DND-41 (cell line): ENCODE measurements at regions not wholly inside any gene's neighbourhood (a gene's known extent, or its start where the extent isn't known, plus 50 kb on each side); places are given as distances from the start of the nearest gene placed in this dataset.

Experiments used
- ATAC-seq: fragments of 200-7000 bp; cut with Tn5 transposase; 3 replicates; pipeline ENCODE4 v1.9.1; 2021; ENCODE audit warnings: low read depth; ENCODE audit not compliant: insufficient read depth
- DNase-seq: peaks from one replicate; pipeline ENCODE4 v3.0.0-alpha.2; 2020
- H2AFZ ChIP-seq: 2 replicates; pipeline ENCODE4 v1.6.0; 2012; ENCODE audit warnings: low read depth, low read length
- H3K27ac ChIP-seq: 2 replicates; pipeline ENCODE4 v1.5.1; 2012; ENCODE audit warnings: low read length, inconsistent platforms
- H3K27me3 ChIP-seq: fragments of 200-600 bp; sonication (generic); 2 replicates; pipeline ENCODE4 v1.6.0; 2012; ENCODE audit warnings: low read length, mild to moderate bottlenecking, inconsistent platforms; ENCODE audit not compliant: insufficient read depth, poor library complexity
- H3K36me3 ChIP-seq: 2 replicates; pipeline ENCODE4 v1.5.1; 2012; ENCODE audit warnings: low read length, inconsistent platforms; ENCODE audit not compliant: insufficient read depth
- H3K4me1 ChIP-seq: 2 replicates; pipeline ENCODE4 v1.5.1; 2012; ENCODE audit warnings: mild to moderate bottlenecking, low read length; ENCODE audit not compliant: insufficient read depth
- H3K4me2 ChIP-seq: 2 replicates; pipeline ENCODE4 v1.6.0; 2012; ENCODE audit warnings: mild to moderate bottlenecking, moderate library complexity, low read length, inconsistent platforms; ENCODE audit not compliant: insufficient read depth
- H3K4me3 ChIP-seq, 2 experiments: fragments of 200-600 bp in 1 of 2; shearing (Covaris generic) in 1 of 2; 2 replicates each; pipeline ENCODE4 v1.5.1; 2012 to 2016; ENCODE audit warnings: inconsistent platforms in 2 of 2, low read length in 2 of 2, mild to moderate bottlenecking in 2 of 2, low read depth in 1 of 2, moderate library complexity in 1 of 2
- H3K79me2 ChIP-seq: 2 replicates; pipeline ENCODE4 v1.6.0; 2012; ENCODE audit warnings: low read length, inconsistent platforms; ENCODE audit not compliant: insufficient read depth
- H3K9ac ChIP-seq: 2 replicates; pipeline ENCODE4 v1.6.0; 2012; ENCODE audit warnings: low read depth, mild to moderate bottlenecking, inconsistent platforms, low read length, moderate library complexity
- H3K9me3 ChIP-seq: 2 replicates; pipeline ENCODE4 v1.5.1; 2012; ENCODE audit warnings: low read length, moderate library complexity, mild to moderate bottlenecking, inconsistent platforms; ENCODE audit not compliant: insufficient read depth, severe bottlenecking
- H4K20me1 ChIP-seq: 2 replicates; pipeline ENCODE4 v1.6.0; 2012; ENCODE audit warnings: low read length; ENCODE audit not compliant: insufficient read depth
- EZH2 ChIP-seq: IDR thresholded peaks from 3 replicates; pipeline ENCODE4 v1.6.1; 2012; ENCODE audit warnings: borderline replicate concordance, low read depth, mild to moderate bottlenecking, moderate library complexity, low read length, inconsistent platforms; ENCODE audit not compliant: severe bottlenecking
- TF ChIP-seq, protein P1 (sequence below): IDR thresholded peaks from 2 replicates; pipeline ENCODE4 v1.5.1; 2012; ENCODE audit warnings: borderline replicate concordance, low read length, moderate library complexity, mild to moderate bottlenecking; ENCODE audit not compliant: poor library complexity, severe bottlenecking; ENCODE audit errors: extremely low read depth

DNA sequence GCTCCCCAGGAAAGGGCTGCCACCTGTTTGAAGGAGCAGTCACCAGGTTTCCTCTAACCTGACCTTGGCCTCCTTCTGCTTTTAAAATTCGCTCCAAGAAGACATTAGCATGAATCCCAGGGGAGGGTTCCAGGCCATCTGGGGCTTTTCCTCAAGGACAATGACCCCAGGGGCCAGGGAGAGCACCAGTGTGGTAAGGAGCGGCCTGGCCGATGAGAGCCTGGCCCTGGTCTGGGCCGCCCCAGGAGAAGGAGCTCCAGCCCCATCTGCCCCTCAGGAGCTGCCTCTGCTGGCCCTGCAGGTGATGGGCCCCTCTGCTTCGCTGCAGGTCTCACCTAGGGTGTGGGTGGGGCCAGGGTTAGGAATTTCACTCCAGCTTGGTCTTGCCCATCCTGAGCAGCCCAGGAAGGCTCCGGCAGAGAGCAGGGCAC is 209.2 kb upstream of the TNRC6C start:
- Histone ChIP-seq H3K4me2 (no peak overlapping the region), H2AFZ (no peak overlapping the region), H3K27ac (no peak overlapping the region), H3K9me3 (no peaks in the 10 kb centered on the region), H3K27me3 (no peaks in the 10 kb centered on the region), H3K79me2 (no peaks in the 10 kb centered on the region), H3K36me3 (no peaks in the 10 kb centered on the region), H3K9ac (no peak overlapping the region), H3K4me3 (no peak overlapping the region), H3K4me1 (no peaks in the 10 kb centered on the region), H4K20me1 (no peaks in the 10 kb centered on the region)
- DNase-seq = no peak
- ATAC-seq = no peak
- no peak for TF ChIP-seq EZH2
- TF ChIP-seq, protein P1, sequence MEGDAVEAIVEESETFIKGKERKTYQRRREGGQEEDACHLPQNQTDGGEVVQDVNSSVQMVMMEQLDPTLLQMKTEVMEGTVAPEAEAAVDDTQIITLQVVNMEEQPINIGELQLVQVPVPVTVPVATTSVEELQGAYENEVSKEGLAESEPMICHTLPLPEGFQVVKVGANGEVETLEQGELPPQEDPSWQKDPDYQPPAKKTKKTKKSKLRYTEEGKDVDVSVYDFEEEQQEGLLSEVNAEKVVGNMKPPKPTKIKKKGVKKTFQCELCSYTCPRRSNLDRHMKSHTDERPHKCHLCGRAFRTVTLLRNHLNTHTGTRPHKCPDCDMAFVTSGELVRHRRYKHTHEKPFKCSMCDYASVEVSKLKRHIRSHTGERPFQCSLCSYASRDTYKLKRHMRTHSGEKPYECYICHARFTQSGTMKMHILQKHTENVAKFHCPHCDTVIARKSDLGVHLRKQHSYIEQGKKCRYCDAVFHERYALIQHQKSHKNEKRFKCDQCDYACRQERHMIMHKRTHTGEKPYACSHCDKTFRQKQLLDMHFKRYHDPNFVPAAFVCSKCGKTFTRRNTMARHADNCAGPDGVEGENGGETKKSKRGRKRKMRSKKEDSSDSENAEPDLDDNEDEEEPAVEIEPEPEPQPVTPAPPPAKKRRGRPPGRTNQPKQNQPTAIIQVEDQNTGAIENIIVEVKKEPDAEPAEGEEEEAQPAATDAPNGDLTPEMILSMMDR = no peak

DNA sequence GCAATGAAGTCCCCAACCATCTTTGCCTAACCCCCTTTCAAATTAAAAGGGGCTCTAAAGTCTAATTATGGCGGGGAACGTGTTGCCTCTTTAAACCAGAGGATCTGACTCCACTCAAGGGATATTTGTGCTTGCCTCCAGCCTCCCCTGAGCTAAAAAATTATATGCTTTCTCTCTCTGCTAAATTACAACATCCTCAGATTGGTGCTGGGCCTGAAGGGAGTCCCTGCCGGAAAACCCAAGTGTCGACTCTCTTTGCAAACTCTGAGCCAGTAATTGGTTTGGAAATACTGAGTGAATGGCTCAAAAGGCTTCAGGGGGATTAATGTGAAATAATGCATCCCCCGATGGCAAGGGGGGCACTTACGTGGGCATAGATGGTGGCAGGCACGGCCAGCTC is 208.5 kb upstream of the TNRC6C start:
- no peak overlapping the region for H3K4me2 ChIP-seq
- DNase-seq (no peak), ATAC-seq (no peak)
- H3K36me3 ChIP-seq = no peaks in the 10 kb centered on the region
- H4K20me1 ChIP-seq = no peaks in the 10 kb centered on the region
- no peak for TF ChIP-seq EZH2
- TF ChIP-seq, protein P1 = no peak
- H3K27ac ChIP-seq = no peak overlapping the region
- no peak overlapping the region for H3K4me3 ChIP-seq
- no peaks in the 10 kb centered on the region for H3K79me2 ChIP-seq
- H3K27me3 ChIP-seq = no peaks in the 10 kb centered on the region
- H3K9me3 ChIP-seq = no peaks in the 10 kb centered on the region
- no peak overlapping the region for H2AFZ ChIP-seq
- H3K9ac ChIP-seq = no peak overlapping the region
- H3K4me1 ChIP-seq = no peaks in the 10 kb centered on the region

DNA sequence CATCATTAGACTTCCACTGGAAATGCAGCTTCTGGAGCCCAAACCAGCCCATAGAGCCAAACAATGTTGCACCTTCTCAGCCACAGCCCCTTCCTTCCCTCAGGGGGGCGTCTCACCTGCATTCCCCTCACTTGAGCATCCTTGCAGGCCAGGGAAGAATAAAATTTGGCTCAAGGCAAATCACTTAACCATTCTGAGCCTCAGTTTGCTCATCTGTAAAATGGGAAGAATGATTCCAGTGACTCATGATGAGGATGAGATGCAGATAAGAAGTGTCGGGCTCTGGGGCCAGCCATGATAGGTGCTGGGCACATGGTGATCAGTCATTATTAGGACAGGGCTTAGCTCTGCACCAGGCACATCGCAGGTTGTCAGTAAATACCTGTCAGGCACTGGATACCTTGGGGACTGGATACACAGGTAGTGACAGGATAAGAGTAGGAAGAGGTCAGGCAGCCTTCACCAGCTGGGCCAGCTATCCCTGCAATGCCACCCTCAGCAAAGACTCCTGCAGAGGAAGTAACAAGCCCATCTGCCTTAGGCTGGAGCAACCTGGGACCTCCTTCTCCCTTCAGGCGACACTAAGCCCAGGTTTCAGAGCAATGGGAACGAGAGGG is 208.0 kb upstream of the TNRC6C start:
- H3K9me3 ChIP-seq = no peaks in the 10 kb centered on the region

More for the DNA sequence above, 208.0 kb upstream of the TNRC6C start:
- Histone ChIP-seq H4K20me1 (no peaks in the 10 kb centered on the region), H3K4me1 (no peaks in the 10 kb centered on the region), H2AFZ (no peak overlapping the region), H3K4me2 (no peak overlapping the region), H3K9ac (no peak overlapping the region), H3K27me3 (no peaks in the 10 kb centered on the region), H3K27ac (no peak overlapping the region), H3K4me3 (no peak overlapping the region), H3K36me3 (no peaks in the 10 kb centered on the region), H3K79me2 (no peaks in the 10 kb centered on the region)
- no peak for ATAC-seq
- DNase-seq = no peak
- no peak for TF ChIP-seq EZH2
- TF ChIP-seq, protein P1 = no peak
